ENCODE measurements at regions not wholly inside any gene's neighbourhood (a gene's known extent, or its start where the extent isn't known, plus 50 kb on each side); places are given as distances from the start of the nearest gene placed in this dataset.

DNA sequence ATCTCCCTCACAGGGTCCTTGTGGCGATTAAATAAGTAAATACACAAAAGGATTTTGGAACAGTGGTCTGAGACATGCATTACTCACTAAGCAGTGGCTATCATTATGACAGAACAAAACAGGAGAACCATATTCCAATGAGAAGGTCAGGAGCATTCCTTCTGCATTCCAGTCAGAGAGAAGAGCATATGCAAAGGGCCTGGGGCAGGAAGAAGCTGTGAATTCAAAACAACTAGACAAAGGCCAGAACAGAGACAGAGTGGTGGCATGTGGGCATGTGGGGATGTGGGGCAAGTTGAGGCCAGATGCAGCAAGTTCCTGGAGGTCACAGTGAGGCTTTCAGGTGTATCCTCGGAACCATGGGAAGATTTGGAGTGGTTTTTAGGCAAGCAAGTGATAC is 70.1 kb upstream of the VRK1 start:
- TF ChIP-seq, protein P1, sequence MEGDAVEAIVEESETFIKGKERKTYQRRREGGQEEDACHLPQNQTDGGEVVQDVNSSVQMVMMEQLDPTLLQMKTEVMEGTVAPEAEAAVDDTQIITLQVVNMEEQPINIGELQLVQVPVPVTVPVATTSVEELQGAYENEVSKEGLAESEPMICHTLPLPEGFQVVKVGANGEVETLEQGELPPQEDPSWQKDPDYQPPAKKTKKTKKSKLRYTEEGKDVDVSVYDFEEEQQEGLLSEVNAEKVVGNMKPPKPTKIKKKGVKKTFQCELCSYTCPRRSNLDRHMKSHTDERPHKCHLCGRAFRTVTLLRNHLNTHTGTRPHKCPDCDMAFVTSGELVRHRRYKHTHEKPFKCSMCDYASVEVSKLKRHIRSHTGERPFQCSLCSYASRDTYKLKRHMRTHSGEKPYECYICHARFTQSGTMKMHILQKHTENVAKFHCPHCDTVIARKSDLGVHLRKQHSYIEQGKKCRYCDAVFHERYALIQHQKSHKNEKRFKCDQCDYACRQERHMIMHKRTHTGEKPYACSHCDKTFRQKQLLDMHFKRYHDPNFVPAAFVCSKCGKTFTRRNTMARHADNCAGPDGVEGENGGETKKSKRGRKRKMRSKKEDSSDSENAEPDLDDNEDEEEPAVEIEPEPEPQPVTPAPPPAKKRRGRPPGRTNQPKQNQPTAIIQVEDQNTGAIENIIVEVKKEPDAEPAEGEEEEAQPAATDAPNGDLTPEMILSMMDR (optimal IDR thresholded peaks at IDR 0.05 in 1 of 3, IDR thresholded peaks at IDR 0.05 in 1 of 3, conservative IDR thresholded peaks at IDR 0.05 in 1 of 3; ENCODE audit: extremely low read depth in 1 of 3, insufficient read depth in 2 of 3, low read length in 3 of 3): no peak
- no peak for TF ChIP-seq EZH2 (IDR thresholded peaks at IDR 0.05; ENCODE audit: low read length)

Data from keratinocyte (primary cell).